Progenitor cell of endocrine pancreas (in vitro differentiated cells): ENCODE measurements at regions not wholly inside any gene's neighbourhood (a gene's known extent, or its start where the extent isn't known, plus 50 kb on each side); places are given as distances from the start of the nearest gene placed in this dataset.

Source experiments
- DNase-seq: peaks from one replicate; pipeline ENCODE4 v3.0.0; 2021; ENCODE audit warnings: low spot score; ENCODE audit not compliant: unreplicated experiment
- H3K27ac Mint-ChIP-seq: 2 replicates; pipeline ENCODE4 v1.8.0; 2021; ENCODE audit warnings: mild to moderate bottlenecking, moderate library complexity, mixed read lengths
- H3K27me3 Mint-ChIP-seq: 2 replicates; pipeline ENCODE4 v1.8.0; 2021; ENCODE audit warnings: mixed read lengths
- H3K36me3 Mint-ChIP-seq: 2 replicates; pipeline ENCODE4 v1.8.0; 2022; ENCODE audit warnings: mixed read lengths; ENCODE audit not compliant: insufficient read depth
- H3K4me1 Mint-ChIP-seq: 2 replicates; pipeline ENCODE4 v1.8.0; 2021; ENCODE audit warnings: low read depth, mixed read lengths
- H3K4me3 Mint-ChIP-seq: 2 replicates; pipeline ENCODE4 v1.8.0; 2021; ENCODE audit warnings: low read depth, mild to moderate bottlenecking, moderate library complexity, mixed read lengths
- H3K9me3 Mint-ChIP-seq: 2 replicates; pipeline ENCODE4 v1.8.0; 2021; ENCODE audit warnings: low read depth, mixed read lengths
- TF ChIP-seq, protein P1 (sequence below): fragments of 200-600 bp; sonication (generic); IDR thresholded peaks from one replicate; pipeline ENCODE4 v1.5.0; 2021; ENCODE audit warnings: antibody characterized with exemption, mild to moderate bottlenecking; ENCODE audit not compliant: unreplicated experiment

DNA sequence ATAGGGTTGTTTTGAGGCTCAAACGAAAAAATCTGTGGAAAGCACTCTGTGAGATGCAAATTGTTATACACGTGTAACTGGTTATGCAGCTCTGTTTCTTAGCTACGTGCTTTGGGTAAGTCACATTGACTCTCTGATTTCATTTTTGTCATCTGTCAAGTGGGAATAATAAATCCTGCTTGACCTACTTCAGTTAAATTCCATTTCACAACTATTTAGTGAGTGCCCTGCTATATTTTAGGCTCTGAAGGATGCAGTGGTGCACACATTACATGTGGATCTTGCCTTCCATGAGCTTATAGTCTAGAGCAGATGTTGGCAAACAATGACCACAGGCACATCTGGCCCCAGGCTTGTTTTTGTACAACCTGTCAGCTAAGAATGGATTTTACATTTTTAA lies 133.6 kb upstream of the PLET1 start:
- H3K27ac Mint-ChIP-seq, result no peak overlapping the region
- no peak overlapping the region for H3K4me3 Mint-ChIP-seq
- TF ChIP-seq, protein P1, sequence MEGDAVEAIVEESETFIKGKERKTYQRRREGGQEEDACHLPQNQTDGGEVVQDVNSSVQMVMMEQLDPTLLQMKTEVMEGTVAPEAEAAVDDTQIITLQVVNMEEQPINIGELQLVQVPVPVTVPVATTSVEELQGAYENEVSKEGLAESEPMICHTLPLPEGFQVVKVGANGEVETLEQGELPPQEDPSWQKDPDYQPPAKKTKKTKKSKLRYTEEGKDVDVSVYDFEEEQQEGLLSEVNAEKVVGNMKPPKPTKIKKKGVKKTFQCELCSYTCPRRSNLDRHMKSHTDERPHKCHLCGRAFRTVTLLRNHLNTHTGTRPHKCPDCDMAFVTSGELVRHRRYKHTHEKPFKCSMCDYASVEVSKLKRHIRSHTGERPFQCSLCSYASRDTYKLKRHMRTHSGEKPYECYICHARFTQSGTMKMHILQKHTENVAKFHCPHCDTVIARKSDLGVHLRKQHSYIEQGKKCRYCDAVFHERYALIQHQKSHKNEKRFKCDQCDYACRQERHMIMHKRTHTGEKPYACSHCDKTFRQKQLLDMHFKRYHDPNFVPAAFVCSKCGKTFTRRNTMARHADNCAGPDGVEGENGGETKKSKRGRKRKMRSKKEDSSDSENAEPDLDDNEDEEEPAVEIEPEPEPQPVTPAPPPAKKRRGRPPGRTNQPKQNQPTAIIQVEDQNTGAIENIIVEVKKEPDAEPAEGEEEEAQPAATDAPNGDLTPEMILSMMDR, result no peak

DNA sequence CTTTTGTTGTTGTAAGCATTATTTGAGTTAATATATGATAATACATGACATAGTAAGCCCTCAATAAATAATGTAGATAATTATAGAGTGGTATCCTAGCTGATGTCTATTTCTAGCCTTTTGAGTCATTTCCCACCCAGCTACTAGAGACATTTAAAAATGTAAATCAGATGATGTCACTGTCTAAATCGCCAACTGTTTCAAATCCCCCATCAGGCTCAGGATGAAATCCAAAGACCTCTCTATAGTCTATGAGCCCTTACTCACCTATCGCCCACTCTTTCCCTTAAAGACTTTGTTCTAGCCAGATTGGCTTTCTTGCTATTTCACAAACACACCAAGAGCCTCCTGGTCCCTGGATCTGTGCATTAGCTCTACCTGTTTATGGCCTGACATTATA lies 135.4 kb upstream of the PLET1 start:
- no peaks in the 10 kb centered on the region for H3K36me3 Mint-ChIP-seq
- H3K4me3 Mint-ChIP-seq, result no peak overlapping the region
- peaks cover 15% of the 10 kb centered on the region for H3K27me3 Mint-ChIP-seq
- no peak for DNase-seq
- H3K4me1 Mint-ChIP-seq, result no peaks in the 10 kb centered on the region
- no peak overlapping the region for H3K27ac Mint-ChIP-seq
- H3K9me3 Mint-ChIP-seq, result no peaks in the 10 kb centered on the region
- TF ChIP-seq, protein P1, result no peak

More for the DNA sequence above, 133.6 kb upstream of the PLET1 start:
- Mint-ChIP-seq H3K4me1 (no peaks in the 10 kb centered on the region), H3K27me3 (peaks cover 15% of the 10 kb centered on the region), H3K36me3 (no peaks in the 10 kb centered on the region), H3K9me3 (peaks cover 1% of the 10 kb centered on the region)
- no peak for DNase-seq

DNA sequence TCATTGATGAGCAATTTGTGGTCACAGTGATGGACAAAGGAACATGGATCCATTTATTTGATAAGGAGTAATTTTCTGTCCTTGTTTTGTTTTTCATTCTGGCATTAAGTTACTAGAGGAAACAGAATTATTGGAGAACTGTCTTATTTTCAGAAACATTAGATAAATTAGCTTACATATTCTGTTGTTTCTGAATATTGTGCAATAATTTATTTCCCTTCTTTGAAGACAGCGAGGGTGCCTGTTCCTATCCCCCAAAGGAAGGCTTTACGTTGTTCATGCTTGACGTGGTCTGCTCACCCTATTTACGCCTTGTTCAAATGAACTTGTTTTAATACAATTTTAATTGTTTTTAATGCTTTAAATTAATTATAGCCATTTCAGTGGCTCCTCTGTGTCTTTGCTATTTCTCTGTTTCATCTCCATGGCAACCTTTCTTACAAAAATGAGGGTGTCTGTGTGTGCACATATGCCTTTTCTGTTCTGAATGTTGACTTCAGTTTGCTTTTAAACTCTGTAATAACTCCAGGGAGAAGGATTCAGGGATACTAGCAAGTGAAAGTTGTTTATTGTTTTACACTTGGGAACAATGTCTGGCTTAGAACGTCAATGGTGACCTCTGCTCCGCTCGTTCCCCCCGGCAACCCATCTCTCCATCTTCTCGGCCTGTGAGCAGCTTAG lies 138.3 kb upstream of the PLET1 start:
- Mint-ChIP-seq H3K4me1 (no peaks in the 10 kb centered on the region), H3K27me3 (no peaks in the 10 kb centered on the region), H3K36me3 (no peaks in the 10 kb centered on the region), H3K27ac (no peak overlapping the region), H3K4me3 (no peak overlapping the region), H3K9me3 (no peaks in the 10 kb centered on the region)
- no peak for DNase-seq
- TF ChIP-seq, protein P1, result no peak

DNA sequence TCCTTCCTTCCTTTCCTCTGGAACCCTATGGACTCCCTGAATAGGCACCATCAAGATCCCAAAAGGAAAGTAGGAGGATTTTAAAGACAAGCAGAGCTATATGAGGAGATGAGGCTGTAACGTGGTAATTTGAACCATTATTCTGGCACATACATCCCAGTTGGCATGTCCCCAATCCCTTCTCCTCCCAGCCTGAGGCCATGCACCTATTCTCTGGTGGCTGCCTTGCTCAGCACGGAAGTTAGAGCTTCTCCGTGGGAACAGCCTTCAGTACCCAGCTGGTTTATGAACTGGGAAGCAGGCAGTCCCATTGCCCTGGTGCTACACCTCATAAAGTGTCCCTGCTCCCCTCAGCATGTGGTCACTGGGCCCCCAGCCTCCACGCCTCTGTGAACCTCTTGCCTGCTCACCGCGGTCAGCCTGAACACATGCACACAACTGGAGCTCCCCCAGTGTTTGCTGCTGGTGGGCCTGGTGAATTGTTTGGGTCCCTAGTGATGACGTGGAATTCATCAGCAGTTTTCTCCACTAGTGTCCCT lies 139.9 kb upstream of the PLET1 start:
- TF ChIP-seq, protein P1, result no peak
- H3K36me3 Mint-ChIP-seq, result no peaks in the 10 kb centered on the region
- H3K27me3 Mint-ChIP-seq, result no peaks in the 10 kb centered on the region
- DNase-seq, result no peak
- H3K27ac Mint-ChIP-seq, result no peak overlapping the region
- no peak overlapping the region for H3K4me3 Mint-ChIP-seq
- no peaks in the 10 kb centered on the region for H3K9me3 Mint-ChIP-seq
- H3K4me1 Mint-ChIP-seq, result no peaks in the 10 kb centered on the region

DNA sequence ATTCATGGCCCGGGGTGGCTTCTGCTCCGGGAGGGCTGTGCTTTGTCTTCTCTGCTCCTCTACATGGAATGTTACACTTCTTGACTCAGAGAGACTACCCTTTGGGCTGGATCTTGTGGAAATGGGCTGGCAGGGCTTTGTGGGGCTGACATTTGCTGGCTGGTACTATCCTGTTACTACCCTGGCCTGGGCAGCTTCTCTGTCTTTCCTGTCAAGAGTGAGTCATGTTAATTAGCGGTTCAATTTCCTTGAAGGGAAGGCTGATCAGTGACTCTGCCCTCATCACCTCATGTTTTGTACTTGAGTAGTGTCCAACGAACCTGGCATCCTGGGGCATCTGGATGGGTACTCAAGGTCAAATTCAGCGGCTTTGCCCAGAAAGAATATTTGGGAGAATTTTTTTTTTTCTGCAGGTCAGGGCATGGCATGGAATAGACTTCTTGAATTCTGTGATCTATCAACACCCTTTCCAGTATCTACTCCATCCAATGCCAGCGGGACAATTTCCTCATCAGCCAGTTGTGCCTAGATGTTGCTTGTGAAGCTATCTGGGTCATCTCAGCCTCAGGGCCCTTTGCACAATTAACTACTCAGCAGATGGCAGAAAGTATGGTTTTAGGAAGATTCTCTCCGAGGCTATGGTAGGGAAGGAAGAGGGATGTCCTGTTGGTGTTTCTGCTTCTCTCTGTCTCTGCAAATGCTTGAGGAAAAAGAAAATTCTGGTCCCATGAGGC lies 140.5 kb upstream of the PLET1 start:
- DNase-seq, result no peak
- TF ChIP-seq, protein P1, result no peak
- H3K27ac Mint-ChIP-seq, result no peak overlapping the region
- H3K36me3 Mint-ChIP-seq, result no peaks in the 10 kb centered on the region
- H3K4me1 Mint-ChIP-seq, result no peaks in the 10 kb centered on the region
- H3K27me3 Mint-ChIP-seq, result no peaks in the 10 kb centered on the region
- no peak overlapping the region for H3K4me3 Mint-ChIP-seq
- H3K9me3 Mint-ChIP-seq, result no peaks in the 10 kb centered on the region
